ENCODE measurements at regions not wholly inside any gene's neighbourhood (a gene's known extent, or its start where the extent isn't known, plus 50 kb on each side); places are given as distances from the start of the nearest gene placed in this dataset.
"Not testable (repeated sequence)": the region's sequence is repeated elsewhere in the genome, so short reads cannot be mapped to it uniquely, and the experiment has no call there.

DNA sequence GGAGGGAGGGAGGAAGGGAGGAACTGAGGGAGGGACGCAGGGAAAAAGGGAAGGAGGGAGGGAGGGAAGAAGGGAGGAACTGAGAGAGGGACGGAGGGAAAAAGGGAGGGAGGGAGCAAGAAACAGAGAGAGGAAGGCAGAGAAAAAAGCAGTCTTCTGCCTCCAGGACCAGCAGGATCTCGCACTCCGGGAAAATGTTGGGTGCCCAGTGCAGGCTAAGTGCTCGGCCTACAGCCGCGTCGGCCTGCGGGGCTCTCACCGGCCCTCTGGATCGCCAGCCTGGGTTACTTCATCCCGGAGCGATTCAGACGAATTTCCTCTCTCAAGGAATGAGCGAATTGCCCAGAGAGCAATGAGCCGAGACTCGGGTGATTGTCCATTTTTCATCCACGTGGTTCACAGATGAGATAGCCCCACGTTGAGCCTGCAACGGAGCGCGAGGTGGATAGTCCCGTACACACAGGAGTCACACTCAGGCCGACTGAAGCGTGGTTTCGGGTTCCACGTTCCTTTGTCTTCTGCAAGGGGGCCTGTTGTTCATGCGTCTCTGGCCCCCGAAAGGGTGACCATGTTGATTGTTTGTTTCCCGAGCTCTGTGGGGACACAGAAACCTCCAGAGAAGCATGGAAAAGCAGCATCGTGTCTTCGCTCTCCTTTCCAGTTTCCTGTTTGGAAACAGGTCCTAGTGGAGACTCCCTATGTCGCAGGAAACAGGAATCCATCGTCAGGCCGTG, 1937.1 kb upstream of the DEFB115 start:
- DNase-seq (ENCODE audit: low spot score): not testable (repeated sequence)

DNA sequence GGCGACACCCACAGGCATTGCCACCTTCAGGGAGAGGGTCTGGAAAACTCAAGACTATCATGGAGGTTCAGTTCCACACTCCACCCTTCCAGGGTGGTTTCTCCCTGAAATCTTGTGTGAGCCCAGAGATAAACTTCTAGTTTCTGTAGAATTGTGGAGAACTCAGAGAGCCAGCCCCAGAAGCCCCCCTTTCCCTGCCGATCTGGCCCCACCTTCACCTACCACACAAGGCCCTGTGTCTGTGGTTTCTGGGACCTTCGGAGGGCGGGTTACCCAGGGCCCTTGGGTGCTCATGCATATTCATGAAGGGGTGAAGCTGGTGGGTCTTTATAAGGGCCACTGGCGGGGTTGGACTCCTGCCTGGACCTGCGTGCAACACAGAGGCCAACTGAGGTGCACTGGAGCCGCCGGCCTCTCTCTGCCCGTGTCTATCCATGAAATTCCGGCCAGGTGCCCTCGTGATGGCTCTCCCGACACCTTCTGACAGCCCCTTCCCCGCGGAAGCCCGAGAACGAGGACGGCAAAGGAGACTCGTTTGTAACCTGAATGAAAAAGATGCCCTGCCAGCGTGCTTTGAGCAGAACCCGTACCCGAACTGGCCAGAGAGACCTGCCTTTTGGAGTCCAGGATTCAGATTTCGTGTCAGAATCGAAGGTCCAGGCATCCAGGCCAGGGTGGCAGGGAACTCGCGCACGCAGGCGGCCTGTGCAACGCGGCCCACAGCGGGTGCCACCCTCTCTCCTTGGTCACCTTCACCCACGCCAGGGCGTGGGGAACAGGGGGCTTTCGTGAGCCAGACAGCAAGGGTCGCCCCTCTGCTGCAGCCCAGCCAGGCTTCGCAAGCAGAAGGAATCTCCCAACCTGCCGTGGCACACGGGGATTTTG, 1933.6 kb upstream of the DEFB115 start:
- not testable (repeated sequence) for DNase-seq (ENCODE audit: low spot score)

DNA sequence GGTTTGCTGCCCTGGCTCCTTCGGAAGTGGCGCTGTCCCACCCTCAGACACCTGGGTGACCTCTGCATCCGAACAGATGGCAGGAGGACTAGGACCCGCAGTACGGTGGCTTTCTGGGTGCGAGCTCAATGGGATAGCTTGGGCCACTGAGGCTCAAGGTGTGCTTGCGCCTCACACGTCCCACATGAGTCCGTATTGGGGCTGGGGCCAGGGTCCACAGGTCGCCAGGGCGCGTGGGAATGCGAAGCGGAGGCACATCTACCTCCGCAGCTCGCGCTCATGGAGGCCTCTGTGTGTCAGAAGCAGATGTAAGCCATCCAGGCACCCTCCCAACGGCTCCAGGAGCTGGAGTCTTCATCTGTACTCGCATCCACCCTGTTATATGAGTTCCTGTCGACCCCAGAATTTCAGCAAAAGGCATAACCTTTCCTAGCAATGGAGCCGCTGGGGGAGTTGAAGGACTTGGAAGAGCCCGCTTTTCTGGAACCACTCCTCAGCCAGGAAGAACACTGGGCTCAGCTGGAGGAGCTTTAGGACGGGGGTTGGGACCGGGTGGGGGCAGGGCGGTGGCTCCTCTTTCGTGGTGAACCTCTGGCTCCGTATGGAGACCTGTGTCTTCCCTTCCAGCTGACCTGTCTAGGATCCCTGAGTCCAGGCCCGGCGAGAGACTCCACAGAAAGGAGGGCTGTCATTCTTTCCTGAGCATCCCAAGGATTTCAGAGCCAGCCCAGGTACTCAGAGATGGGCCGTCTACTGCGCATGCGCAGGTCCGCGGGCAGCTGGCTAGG, 1932.8 kb upstream of the DEFB115 start:
- not testable (repeated sequence) for DNase-seq (ENCODE audit: low spot score)

GRCh38 chr20:29325304-29325640, 1932.2 kb upstream of the DEFB115 start:
- no peak for DNase-seq (ENCODE audit: low spot score)

- DNase-seq (ENCODE audit: low spot score): not testable (repeated sequence)
Measured at GRCh38 chr20:29325781-29326180, 1931.7 kb upstream of the DEFB115 start.

DNA sequence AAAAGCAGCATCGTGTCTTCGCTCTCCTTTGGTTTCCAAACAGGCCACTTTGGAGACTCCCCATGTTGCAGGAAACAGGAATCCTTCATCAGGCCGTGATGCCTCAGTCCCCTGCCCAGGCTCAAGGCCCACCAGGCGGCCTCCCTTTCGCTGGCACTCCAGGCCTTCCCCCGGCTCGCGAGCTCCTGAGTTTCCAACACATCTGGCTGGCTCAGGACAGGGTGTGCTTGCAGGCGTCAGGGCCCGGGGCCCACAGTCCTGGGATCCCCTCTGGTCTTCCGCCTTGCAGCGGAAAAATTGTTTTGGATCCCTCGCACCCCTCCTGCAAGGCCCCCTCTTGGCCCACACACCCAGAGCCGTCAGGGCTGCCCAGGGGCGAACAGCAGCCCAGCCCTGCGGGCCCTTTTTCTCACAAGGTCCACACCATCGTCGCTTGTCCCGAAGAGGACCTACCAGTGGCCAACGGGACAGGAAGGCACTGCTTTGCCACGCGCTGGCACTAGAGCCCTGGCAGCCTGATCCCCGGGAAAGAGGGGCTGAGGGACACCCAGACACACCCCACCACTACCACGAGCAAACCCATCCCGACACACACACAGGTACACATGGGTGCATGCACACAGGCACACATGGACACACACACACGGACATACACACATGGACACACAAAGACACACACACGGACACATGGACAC, 1930.9 kb upstream of the DEFB115 start:
- no peak for DNase-seq (ENCODE audit: low spot score)

DNA sequence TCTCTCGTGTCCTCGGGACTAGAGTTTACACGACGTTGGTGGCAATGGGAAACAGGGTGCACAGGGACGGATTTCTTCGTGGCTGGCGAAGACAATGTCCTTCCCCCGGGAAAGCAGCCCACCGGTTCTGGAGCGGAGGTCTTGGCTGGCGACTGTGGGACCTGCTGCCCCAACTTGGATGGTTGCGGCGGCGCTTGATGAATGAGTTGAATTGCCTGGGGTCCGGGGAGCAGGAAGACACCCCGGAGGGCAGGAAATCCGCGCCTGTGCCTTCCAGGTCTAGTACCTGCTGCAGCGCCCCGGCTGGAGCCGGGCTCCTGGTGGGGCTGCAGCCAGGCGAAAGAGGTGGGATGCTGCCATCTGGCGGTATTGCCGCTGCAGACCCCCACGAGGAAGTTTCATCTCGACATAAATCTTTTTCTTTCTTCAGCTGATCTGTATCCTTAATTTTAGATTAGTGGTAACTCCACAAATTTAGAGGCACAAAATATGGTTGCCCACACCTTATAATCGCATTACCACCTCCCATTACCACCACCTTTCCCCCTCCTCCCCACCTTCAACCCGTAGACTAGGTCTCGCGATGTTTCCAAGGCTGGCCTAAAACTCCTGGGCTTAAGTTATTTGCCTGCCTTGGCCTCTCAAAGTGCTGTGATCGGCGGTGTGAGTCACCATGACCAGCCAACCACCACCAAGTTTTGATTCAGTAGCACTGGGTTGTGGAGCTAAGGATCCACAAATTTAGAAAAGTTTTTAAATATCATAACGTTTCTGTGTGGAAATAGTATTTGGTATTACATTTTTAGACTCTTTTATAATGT, 1929.7 kb upstream of the DEFB115 start:
- DNase-seq (ENCODE audit: low spot score): peak; percentile 23

GRCh38 chr20:29330429-29331115, 1926.9 kb upstream of the DEFB115 start:
- DNase-seq (ENCODE audit: low spot score): not testable (repeated sequence)

DNA sequence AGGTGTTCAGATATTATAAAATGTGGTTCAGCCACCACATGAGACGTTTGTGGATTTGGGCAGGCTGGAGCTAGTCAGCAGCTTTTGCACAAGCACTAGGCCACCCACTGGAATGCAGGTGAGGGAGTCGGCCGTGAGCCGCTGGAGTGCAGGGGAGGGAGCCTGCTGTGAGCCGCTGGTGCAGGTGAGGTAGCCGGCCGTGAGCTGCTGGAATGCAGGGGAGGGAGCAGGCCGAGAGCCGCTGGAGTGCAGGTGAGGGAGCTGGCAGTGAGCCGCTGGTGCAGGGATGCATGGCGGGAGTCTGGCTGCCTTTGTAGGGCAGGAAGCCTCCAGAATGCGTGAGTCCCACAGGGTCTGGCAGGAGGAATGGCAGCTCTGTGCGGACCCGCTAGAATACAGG, 1907.6 kb upstream of the DEFB115 start:
- DNase-seq (ENCODE audit: low spot score): no peak

- DNase-seq (ENCODE audit: low spot score): not testable (repeated sequence)
Measured at GRCh38 chr20:29375937-29376336, 1881.5 kb upstream of the DEFB115 start.

DNA sequence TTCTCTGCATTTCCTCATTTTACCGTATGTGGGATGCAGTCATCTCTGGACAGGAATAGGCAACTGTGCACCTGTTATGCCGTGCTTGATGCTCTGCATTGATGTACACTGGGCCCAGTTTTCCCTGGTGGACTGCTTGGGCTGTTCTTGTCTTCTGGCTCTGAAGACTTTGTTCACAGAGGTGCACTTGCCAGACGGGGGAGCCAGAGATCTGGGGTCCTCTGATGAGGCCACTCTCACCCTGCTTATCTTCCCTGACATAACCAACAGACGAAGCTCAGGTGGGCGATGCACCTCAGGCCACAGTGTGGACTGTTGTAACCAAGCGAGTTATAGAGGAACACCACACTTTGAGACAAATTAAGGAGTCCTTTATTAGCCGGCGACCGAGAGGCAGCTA, 1864.6 kb upstream of the DEFB115 start:
- not testable (repeated sequence) for DNase-seq (ENCODE audit: low spot score)

GRCh38 chr20:29408034-29408695, 1849.3 kb upstream of the DEFB115 start:
- DNase-seq (ENCODE audit: low spot score): no peak

DNA sequence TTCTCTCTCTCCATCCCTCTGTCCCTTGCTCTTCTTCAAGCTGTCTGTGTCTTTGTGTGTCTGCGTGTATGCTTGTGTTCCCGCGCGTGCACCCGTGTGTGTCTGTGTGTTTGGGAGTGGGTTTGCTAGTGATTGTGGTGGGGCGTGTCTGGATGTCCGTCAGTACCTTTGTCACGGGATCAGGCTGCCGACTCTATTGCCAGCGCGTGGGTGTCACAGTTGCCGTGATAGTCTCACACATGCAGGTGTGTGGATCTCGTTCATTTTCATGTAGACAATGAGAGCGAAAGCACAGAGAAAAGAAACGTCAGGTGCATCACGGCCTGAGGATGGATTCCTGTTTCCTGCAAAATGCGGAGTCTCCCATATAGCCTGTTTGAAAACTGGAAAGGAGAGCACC, 1848.8 kb upstream of the DEFB115 start:
- not testable (repeated sequence) for DNase-seq (ENCODE audit: low spot score)

DNA sequence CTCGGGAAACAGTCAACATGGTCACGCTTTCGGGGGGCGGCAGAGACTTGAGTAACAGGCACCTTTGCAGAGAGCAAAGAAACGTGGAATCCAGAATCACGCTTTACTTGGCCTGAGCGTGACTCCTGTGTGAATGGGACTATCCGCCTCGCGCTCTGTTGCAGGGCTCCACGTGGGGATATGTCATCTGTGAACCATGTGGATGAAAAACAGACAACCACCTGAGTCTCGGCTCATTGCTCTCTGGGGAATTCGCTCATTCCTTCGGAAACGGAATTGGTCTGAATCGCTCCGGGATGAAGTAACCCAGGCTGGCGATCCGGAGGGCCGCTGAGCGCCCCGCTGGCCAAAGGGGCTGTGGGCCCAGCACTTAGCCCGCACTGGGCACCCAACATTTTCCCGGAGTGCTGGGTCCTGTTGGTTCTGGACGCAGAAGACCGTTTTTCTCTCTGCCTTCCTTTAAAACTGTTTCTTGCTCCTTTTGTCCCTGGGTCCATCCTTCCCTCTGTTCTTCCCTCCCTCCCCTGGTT, 1848.2 kb upstream of the DEFB115 start:
- not testable (repeated sequence) for DNase-seq (ENCODE audit: low spot score)

- no peak for DNase-seq (ENCODE audit: low spot score)
Measured at GRCh38 chr20:29409833-29410805, 1847.3 kb upstream of the DEFB115 start.

- DNase-seq (ENCODE audit: low spot score): no peak
Measured at GRCh38 chr20:29410806-29411457, 1846.5 kb upstream of the DEFB115 start.

DNA sequence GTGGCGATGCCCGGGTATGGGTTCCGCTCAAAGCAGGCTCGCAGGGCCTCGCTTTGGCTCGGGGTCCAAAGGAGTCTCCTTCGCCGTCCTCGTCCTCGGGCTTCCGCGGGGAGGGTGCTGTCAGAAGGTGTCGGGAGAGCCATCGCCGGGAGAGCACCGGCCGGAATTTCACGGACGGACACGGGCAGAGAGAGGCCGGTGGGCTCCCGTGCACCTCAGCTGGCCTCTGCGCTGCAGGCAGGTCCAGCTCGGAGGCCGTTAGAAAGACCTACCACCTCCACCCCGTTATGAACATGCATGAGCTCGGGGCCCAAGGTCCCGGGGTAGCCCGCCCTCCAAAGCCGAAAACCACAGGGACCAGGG, 1846.0 kb upstream of the DEFB115 start:
- DNase-seq (ENCODE audit: low spot score): not testable (repeated sequence)

GRCh38 chr20:29419378-29419777, 1838.1 kb upstream of the DEFB115 start:
- no peak for DNase-seq (ENCODE audit: low spot score)

Data from CD4-positive, alpha-beta T cell treated with Interleukin-15 for 4 hours (primary cell).